ENCODE measurements at regions not wholly inside any gene's neighbourhood (a gene's known extent, or its start where the extent isn't known, plus 50 kb on each side); places are given as distances from the start of the nearest gene placed in this dataset.

DNA sequence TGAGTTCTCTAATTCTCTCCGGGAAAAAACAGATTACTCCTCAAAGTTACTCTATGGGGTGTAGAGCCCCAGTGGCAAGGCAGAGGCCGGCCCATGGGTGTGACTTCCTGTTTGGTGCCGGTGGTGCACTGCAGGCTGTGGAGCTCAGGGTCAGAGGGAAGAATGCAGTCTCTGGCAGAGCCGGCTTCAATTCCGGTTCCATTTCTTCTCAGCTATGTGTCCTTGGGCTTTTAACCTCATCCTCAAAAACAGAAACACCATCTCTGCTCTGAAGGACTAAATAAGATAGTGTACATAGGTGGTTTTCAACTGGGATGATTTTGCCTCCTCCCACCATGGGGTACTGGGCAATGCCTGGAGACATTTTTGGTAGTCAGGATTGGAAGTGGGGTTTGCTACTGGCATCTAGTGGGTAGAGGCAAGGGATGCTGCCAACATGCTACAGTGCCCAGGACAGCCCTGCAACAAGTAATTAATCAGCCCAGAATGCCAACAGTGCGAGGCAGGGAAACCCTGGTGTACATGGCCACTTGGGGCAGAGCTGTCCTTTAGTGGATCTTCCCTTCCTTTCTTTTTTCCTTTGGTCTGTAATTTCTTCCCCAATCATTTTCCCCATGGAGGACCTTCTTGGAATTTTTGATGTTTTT lies 81.2 kb downstream of the INSIG2 start:
- H3K4me3 ChIP-seq (ENCODE audit: low read depth, low read length) = no peak overlapping the region

DNA sequence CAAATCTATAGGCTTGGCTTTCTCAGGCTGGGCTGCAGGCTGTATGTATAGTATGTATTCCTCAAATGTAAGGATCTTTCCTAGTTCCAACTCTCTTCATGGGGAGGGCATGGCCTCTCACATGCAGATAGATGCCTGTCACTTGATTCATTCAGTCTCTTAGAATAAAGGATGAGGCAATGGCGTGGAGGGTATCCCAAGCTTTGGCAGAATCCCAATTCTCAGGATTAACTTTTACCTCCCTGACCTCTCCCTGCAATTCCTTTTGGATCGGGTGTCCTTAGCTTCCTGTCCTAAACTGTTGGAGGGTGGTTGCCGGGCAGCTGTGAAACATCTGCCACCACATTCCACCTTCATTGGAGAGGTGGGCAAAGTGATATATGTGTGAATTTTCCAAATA lies 80.3 kb downstream of the INSIG2 start:
- H3K4me3 ChIP-seq (ENCODE audit: low read depth, low read length) = no peak overlapping the region

GRCh38 chr2:118167026-118167425 lies 78.8 kb downstream of the INSIG2 start:
- H3K4me3 ChIP-seq (ENCODE audit: low read depth, low read length) = no peak overlapping the region

DNA sequence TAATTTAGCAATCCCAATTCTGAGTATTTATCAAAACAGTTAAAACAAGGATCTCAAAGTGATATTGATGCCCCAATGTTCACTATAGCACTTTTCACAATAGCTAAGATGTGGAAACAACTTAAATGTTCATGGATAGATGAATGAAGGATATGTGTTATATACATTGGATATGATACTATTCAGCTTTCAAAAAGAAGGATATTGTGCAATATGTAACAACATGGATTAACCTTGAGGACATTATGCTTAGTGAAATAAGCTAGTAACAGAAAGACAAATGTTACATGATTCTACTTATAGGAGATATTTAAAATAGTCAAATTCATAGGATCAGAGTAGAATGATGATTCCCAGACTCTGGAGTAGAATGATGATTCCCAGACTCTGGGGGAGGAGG lies 78.0 kb downstream of the INSIG2 start:
- no peak overlapping the region for H3K4me3 ChIP-seq (ENCODE audit: low read depth, low read length)

DNA sequence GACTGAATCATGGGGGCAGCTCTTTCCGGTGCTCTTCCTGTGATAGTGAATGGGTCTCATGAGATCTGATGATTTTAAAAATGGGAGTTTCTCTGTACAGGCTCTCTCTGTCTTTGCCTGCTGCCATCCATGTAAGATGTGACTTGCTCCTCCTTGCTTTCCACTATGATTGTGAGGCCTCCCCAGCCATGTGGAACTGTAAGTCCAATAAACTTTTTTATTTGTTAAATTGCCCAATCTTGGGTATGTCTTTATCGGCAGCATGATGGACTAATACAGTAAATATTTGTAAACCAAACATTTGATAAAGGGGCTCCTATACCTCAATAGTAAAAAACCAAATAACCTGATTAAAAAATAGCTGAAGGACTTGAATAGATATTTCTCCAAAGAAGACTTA lies 77.3 kb downstream of the INSIG2 start:
- no peak overlapping the region for H3K4me3 ChIP-seq (ENCODE audit: low read depth, low read length)

All from iPS-11a (cell line).